Inferior parietal cortex (tissue), 1 donor: ENCODE measurements at regions not wholly inside any gene's neighbourhood (a gene's known extent, or its start where the extent isn't known, plus 50 kb on each side); places are given as distances from the start of the nearest gene placed in this dataset.
A peak's percentile ranks its signal among the peaks of the same experiment; 100 is the strongest.
"Not testable (repeated sequence)": the region's sequence is repeated elsewhere in the genome, so short reads cannot be mapped to it uniquely, and the experiment has no call there.

Experiments used
- DNase-seq: peaks from one replicate; pipeline ENCODE4 v3.0.0-alpha.2; 2016; ENCODE audit errors: extremely low spot score

GRCh38 chr10:38362514-38362913 lies 268.4 kb downstream of the ZNF37A start:
- DNase-seq, result not testable (repeated sequence)

DNA sequence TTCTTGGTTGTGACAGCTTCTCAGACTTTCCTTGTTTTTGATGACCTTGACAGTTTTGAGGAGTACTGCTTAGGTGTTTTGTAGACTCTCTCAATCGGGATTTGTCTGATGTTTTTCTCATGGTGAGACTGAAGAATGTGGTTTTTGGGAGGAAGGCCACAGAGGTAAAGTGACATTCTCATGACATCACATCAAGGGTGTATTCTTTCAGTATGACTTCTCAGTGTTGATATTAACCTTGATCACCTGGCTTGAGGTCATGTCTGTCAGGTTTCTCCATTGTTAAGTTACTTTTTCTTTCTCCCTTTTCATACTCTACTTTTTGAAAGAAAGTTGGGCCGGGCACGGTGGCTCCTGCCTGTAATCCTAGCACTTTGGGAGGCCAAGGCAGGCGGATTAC lies 269.9 kb downstream of the ZNF37A start:
- DNase-seq, result not testable (repeated sequence)

GRCh38 chr10:38365917-38366316 lies 271.8 kb downstream of the ZNF37A start:
- DNase-seq, result peak; percentile 59

DNA sequence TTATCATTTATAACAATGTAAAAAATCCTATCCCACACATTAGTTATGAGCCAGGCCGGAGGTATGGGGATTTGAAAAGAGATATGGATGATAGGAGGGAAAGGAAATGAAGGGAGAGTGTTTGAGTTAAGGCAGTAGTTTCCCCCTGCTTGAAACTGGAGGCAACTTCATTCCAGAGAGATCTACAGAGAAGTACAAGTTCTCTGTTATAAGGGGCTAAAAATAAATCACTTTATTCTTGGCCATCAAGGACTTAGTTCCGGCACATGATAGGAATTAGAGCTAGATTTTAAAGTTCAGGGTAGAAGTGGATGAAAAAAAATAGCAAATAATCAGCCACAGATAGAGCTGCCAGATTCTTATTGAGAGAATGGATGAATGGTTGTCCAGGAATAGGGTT lies 289.7 kb downstream of the ZNF37A start:
- not testable (repeated sequence) for DNase-seq

DNA sequence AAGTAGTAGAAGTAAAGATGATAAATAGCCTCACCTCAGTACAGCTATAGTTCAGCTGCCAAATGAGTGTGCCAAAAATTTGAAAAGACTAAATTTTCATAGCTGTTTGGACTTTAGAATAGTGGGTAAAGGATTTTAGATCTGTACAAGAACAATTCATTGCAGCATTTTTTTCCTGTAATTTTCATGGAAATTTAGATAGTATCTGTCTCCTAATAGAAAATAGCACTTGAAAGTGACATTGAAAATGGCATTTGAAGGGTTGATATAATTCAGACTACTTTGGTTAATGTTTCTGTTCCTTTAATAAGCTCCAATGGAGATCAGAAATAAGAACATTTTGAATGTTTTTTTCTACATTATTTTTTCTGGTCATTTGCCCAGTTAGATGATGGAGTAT lies 292.7 kb downstream of the ZNF37A start:
- not testable (repeated sequence) for DNase-seq

DNA sequence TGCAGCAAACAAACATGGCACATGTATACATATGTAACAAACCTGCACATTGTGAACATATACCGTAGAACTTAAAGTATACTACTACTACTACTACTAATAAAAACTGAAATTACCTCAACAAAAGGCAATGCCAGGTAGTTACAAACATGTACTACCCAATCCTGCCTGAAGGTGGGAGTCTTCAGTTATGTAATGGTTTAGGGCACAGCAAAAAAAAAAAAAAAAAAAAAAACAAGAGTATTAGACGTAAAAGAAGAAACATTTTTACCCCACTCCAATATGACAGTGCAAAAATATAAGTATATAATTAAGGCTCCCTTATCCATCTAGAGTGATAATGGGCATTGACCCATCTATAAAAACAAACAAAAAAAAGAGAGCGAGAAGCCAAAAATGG lies 296.6 kb downstream of the ZNF37A start:
- DNase-seq, result not testable (repeated sequence)

DNA sequence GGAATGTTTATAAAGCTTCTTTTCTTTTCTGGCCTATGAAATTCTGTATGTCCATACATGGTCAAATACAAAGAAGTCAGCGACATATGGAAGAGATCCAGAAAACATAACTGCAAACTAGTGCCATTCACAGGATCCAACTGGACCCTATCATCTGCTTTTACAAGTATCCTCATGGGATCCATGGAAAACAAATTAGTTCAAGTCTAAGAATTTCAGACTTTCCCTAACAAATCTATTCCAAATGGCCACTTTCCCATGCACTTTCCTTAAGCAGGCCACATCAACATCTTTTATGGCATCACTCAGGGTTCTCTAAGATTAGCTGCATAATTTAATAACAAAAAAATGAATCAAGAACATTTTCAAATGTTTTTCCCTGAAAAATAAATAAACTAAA lies 301.3 kb downstream of the ZNF37A start:
- not testable (repeated sequence) for DNase-seq

GRCh38 chr10:38396178-38396954 lies 302.2 kb downstream of the ZNF37A start:
- not testable (repeated sequence) for DNase-seq

- DNase-seq, result not testable (repeated sequence)
Observed at GRCh38 chr10:38401565-38401964, 307.4 kb downstream of the ZNF37A start.

- peak; percentile 90 for DNase-seq
Observed at GRCh38 chr10:38402442-38403346, 308.6 kb downstream of the ZNF37A start.

- DNase-seq, result peak; percentile 1
Observed at GRCh38 chr10:38403347-38404117, 309.4 kb downstream of the ZNF37A start.

- not testable (repeated sequence) for DNase-seq
Observed at GRCh38 chr10:38423634-38424033, 329.5 kb downstream of the ZNF37A start.

- DNase-seq, result not testable (repeated sequence)
Observed at GRCh38 chr10:38430242-38430641, 336.1 kb downstream of the ZNF37A start.

- DNase-seq, result not testable (repeated sequence)
Observed at GRCh38 chr10:38437359-38437758, 343.2 kb downstream of the ZNF37A start.

DNA sequence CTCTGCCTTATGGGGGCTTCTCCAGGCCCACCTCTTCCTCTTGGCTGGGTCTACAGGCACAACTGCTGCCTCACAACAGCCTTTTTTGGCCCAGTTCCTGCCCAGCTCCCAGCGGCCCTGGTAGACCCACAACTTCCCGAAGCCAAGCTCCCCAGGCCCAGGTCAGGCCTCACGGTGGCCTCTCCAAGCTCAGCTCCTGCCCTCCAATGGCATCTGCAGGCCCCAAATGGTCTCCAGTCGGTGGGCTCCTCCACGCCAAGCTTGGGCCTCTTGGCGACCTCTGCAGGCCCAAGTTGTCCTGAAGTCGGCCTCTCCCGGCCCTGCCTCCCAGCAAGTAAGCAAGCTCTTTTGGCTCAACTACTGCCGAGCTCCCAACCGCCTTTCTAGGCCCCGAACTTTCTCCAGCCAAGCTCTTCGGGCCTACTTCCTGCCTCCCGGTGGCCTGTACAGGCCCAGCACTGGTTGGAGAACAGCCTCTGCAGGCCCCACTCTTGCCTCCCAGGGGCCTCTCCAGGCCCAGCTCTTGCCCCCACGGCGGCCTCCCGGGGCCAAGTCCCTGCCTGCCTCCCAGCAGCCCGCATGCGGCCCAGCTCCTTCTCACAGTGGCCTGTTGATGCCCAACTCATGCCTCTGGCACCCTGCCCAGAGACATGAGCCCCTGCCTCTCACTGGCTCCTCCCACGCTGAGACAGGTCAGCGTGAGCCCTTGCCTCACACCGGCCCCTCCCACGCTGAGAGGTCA lies 354.6 kb downstream of the ZNF37A start:
- DNase-seq, result not testable (repeated sequence)

DNA sequence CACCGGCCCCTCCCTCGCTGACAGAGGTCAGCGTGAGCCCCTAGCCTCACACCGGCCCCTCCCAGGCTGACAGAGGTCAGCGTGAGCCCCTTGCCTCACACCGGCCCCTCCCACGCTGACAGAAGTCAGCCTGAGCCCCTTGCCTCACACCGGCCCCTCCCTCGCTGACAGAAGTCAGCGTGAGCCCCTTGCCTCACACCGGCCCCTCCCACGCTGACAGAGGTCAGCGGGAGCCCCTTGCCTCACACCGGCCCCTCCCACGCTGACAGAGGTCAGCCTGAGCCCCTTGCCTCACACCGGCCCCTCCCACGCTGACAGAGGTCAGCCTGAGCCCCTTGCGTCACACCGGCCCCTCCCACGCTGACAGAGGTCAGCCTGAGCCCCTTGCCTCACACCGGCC lies 355.5 kb downstream of the ZNF37A start:
- DNase-seq, result not testable (repeated sequence)

GRCh38 chr10:38450372-38451057 lies 356.4 kb downstream of the ZNF37A start:
- not testable (repeated sequence) for DNase-seq

GRCh38 chr10:38451306-38451967 lies 357.3 kb downstream of the ZNF37A start:
- DNase-seq, result not testable (repeated sequence)
